HG03066 (cell line): ENCODE measurements at regions not wholly inside any gene's neighbourhood (a gene's known extent, or its start where the extent isn't known, plus 50 kb on each side); places are given as distances from the start of the nearest gene placed in this dataset.
"Not testable (repeated sequence)": the region's sequence is repeated elsewhere in the genome, so short reads cannot be mapped to it uniquely, and the experiment has no call there.

Experiments
- ATAC-seq: cut with Tn5 transposase; IDR thresholded peaks from one replicate; pipeline ENCODE4 v1.9.1; 2021; ENCODE audit warnings: low read depth; ENCODE audit not compliant: unreplicated experiment

DNA sequence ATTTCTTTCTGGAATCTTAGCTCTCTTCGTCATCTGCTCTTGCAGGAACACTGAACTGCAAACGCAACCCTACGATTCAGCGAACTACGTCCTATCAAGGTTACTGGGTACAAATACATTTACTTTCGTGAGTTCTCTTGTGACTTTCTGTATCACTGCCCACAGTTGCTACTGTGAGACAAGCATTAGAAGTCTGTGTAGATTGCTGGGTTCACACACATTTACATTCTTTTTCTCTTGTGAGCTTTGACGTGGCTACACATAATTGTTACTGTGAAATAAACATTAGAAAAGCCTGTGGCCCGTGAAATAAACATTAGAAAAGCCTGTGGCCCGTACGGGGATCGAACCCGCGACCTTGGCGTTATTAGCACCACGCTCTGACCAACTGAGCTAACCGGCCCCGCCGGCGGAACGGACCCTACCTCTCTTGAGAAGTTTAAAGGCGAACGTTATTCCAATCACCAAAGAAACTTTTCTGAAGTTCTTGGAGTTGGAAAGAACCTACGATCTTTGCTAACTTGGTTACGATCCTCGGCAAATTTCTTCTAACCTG lies 61.2 kb upstream of the ZNF322 start:
- not testable (repeated sequence) for ATAC-seq

DNA sequence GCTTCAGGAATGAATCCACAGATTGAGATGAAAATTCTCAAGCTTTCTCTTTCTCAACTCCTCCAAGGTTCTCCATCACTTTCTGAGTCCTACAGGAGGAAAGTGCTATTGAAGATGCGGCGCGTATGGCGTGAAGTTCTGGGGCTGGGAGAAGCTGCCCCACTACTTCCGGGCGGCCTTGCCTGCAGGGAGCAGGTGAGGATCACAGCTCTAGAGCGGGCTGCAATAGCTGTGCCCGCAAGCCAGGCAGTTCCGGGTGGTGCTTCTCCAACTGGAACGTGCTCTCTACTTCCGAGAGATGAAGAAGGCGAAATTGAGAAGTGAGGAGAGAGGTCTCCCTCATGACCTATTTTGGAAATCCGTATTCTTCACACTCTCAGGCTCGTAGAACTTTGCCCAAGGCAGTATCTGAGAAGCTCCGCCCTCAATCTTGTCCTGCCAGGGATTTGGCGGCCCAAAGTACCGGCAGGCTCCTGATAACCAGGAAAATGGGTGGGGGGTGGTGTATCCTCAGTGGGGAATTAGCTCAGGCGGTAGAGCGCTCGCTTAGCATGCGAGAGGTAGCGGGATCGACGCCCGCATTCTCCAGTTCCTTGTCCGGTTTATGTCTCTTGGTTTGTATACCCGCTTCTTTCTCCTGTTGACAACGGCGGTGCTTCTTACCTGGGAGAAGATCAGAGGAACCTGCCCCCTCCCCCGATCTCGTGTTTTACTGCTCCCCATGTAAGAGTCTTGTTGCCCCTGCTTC lies 70.6 kb upstream of the ZNF322 start:
- not testable (repeated sequence) for ATAC-seq

DNA sequence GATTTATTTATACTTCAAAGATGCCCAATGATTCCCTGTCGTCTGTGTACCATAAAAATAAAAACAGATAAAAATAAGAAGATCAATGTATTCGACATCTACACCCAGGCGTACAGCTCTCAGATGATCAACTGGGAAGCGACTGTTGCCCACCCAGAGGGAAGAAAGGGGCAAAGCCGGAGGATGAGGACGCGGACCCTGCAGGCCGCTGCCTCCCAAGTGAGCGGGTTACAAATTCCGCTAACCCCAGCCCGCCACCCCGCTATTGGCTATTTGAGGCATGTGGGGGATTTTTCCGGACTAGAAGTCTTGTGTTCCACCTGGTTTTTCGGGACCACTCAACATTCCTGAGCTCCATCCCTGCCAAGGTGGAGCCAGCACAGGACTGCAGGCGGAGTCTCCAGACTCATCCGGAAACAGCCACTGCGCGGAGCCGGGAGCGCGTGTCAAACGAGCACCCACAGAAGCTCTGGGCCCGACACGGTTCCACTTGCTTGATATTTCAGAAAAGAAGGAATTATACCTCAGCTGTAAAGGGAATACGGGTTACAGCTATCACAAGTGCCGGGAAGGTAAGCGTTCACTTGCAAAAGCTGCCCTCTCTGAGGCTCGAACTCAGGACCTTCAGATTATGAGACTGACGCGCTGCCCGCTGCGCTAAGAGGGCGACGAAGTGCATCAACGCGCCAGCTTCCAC lies 75.4 kb upstream of the ZNF322 start:
- ATAC-seq: not testable (repeated sequence)

GRCh38 chr6:26739811-26740210 lies 80.3 kb upstream of the ZNF322 start:
- ATAC-seq: no peak

GRCh38 chr6:26743157-26743821 lies 83.7 kb upstream of the ZNF322 start:
- no peak for ATAC-seq

DNA sequence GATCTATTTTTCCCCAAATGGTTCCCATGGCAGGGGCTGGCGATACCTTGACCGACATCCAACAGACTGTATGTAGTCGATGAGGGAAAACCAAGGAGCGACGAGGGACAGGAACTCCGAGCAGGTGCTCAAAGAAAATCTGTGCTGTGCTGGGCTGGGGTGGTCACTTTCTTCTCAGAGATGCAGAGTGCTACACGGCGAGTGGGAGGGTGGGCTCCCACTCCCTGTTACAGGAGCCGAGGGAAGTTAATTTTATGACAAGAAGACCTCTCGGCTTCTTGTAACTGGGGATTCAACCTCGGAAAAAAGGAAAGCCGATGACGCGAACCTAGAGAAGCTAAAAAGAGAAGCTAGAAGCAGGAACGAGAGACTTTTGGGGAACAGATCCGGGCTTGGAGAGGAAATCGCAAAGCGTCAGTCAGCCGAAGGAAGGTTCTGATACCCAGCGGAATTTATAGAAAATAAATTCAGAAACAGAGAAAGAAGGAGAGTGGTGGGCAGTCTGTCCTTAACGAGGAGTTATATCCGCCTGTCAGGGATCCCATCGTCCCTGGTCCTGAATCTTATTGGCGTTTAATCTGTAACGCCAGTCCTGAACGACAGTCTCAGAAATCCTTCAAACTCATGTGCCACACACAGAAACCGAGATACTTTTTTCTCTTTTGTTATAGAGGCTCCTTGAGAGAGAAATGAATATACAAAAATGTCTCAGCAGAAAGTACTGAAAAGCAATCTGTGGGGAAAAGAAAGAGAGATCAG lies 84.6 kb upstream of the ZNF322 start:
- no peak for ATAC-seq

DNA sequence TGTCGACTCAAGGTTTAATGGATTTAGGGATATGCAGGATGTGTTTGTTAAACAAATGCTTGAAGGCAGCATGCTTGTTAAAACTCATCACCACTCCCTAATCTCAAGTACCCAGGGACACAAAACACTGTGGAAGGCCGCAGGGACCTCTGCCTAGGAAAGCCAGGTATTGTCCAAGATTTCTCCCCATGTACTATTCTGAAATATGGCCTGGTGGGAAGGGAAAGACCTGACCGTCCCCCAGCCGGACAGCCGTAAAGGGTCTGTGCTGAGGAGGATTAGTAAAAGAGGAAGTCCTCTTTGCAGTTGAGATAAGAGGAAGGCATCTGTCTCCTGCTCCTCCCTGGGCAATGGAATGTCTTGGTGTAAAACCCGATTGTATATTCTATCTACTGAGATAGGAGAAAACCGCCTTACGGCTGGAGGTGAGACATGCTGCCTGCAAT lies 85.3 kb upstream of the ZNF322 start:
- not testable (repeated sequence) for ATAC-seq

DNA sequence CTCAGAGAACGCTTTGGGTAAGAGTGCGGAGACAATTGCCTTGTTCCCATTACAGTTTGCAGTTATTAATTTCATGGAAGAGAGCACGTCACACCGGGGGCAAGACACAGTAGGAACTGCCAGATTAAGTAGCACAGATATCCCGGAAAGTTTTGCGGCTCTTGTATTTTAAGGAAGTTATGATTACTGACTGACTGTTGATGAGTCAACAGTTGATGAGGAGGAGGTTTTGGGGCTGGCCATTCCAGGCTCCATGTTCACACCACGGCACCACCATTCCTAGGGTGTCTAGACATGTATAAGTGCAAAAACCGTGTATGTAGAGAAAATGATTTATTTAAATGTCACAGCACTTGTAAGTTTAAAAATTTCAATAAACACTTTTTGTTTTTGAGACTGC lies 86.4 kb upstream of the ZNF322 start:
- ATAC-seq: not testable (repeated sequence)

DNA sequence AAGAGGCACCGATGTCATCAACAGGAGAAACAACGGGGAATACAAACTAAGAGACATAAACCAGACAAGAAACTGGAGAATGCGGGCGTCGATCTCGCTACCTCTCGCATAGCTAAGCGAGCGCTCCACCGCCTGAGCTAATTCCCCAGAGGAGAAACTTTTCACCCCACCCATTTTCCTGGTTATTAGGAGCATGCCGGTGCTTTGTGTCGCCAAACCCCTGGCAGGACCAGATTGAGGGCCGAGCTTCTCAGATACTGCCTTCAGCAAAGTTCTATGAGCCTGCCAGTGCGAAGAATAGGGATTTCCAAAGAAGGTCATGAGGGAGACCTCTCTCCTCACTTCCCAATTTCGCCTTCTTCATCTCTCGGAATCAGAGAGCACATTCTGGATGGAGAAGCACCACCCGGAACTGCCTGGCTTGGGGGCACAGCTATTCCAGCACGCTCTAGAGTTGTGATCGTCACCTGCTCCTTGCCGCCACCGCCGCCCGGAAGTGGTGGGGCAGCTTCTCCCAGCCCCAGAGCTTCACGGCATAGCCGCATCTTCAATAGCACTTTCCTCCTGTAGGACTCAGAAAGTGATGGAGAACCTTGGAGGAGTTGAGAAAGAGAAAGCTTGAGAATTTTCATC lies 89.7 kb upstream of the ZNF322 start:
- not testable (repeated sequence) for ATAC-seq

GRCh38 chr6:26749759-26750126 lies 90.2 kb upstream of the ZNF322 start:
- not testable (repeated sequence) for ATAC-seq

DNA sequence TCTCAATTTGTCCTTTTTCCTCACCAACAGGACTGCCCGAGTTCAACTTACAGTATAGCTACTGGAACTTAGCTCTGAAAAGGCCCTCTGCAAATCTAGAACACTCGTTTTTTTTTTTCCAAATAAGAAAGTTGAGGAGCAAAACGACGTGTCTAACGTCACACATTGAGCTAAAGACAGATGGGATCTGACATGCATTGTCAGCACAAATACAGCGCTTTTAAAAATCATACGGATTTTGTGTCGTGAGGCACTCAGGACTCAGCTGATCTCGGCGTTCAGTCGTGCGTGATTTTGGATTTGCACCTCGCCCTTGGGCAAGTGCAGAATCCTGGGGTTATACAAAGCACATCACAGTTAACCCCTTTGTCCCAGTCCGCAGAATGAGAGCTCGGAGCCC lies 94.7 kb upstream of the ZNF322 start:
- no peak for ATAC-seq

GRCh38 chr6:26754801-26755200 lies 95.3 kb upstream of the ZNF322 start:
- not testable (repeated sequence) for ATAC-seq

GRCh38 chr6:26756067-26756805 lies 96.7 kb upstream of the ZNF322 start:
- not testable (repeated sequence) for ATAC-seq

DNA sequence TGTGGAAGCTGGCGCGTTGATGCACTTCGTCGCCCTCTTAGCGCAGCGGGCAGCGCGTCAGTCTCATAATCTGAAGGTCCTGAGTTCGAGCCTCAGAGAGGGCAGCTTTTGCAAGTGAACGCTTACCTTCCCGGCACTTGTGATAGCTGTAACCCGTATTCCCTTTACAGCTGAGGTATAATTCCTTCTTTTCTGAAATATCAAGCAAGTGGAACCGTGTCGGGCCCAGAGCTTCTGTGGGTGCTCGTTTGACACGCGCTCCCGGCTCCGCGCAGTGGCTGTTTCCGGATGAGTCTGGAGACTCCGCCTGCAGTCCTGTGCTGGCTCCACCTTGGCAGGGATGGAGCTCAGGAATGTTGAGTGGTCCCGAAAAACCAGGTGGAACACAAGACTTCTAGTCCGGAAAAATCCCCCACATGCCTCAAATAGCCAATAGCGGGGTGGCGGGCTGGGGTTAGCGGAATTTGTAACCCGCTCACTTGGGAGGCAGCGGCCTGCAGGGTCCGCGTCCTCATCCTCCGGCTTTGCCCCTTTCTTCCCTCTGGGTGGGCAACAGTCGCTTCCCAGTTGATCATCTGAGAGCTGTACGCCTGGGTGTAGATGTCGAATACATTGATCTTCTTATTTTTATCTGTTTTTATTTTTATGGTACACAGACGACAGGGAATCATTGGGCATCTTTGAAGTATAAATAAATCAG lies 106.8 kb upstream of the ZNF322 start:
- ATAC-seq: not testable (repeated sequence)

- not testable (repeated sequence) for ATAC-seq
These were observed 111.6 kb upstream of the ZNF322 start for GRCh38 chr6:26770941-26771666.

DNA sequence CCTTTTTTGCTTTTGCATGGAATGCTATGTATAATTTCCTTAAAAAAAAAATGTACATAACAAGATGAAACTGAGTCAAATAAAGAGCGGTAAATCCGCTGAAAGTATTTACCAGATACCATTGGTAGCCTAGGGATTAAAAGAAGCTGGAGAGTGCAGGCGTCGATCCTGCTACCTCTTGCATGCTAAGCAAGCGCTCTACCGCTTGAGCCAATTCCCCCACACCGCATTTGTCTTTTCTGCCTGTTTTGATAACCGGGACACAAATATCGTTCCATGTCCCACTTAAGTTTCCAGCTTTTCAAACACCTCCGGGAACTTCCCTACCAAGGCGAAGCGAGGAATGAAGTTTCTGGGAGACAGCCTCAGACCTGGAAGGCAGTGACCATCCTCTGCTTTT lies 113.9 kb upstream of the ZNF322 start:
- not testable (repeated sequence) for ATAC-seq

DNA sequence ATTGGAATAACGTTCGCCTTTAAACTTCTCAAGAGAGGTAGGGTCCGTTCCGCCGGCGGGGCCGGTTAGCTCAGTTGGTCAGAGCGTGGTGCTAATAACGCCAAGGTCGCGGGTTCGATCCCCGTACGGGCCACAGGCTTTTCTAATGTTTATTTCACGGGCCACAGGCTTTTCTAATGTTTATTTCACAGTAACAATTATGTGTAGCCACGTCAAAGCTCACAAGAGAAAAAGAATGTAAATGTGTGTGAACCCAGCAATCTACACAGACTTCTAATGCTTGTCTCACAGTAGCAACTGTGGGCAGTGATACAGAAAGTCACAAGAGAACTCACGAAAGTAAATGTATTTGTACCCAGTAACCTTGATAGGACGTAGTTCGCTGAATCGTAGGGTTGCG lies 121.0 kb upstream of the ZNF322 start:
- ATAC-seq: not testable (repeated sequence)
